RPMI7951 (cell line): ENCODE measurements at regions not wholly inside any gene's neighbourhood (a gene's known extent, or its start where the extent isn't known, plus 50 kb on each side); places are given as distances from the start of the nearest gene placed in this dataset.
"Not testable (repeated sequence)": the region's sequence is repeated elsewhere in the genome, so short reads cannot be mapped to it uniquely, and the experiment has no call there.

Experiments
- DNase-seq: peaks from one replicate; pipeline ENCODE4 v3.0.0-alpha.2; 2012; ENCODE audit warnings: low read depth

GRCh38 chr1:223961985-223962384 lies 116.2 kb upstream of the TP53BP2 start:
- DNase-seq = peak; percentile 58

- DNase-seq = peak; percentile 19
These were observed 107.1 kb upstream of the TP53BP2 start for GRCh38 chr1:223952801-223953200.

GRCh38 chr1:223951551-223951950 lies 105.8 kb upstream of the TP53BP2 start:
- not testable (repeated sequence) for DNase-seq

DNA sequence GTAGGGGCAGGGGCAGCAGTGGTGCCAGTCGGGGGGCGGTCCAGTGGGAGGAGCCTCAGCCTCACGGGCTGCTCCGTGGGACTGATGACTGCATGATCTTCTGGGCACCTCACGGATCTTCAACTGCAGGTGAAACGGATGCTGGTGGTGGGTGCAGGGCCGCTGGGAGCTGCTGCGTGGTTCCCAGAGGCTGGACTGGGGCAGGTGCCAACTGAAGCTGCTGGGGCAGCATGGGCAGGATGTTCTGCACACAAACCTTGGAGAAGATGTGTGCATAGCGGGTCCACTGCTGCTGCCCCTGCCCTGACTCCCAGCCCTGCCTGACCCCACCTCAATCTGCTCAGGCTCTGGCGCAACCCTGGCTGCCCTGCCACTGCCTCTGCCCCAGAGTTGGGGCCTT lies 104.2 kb upstream of the TP53BP2 start:
- DNase-seq = not testable (repeated sequence)

DNA sequence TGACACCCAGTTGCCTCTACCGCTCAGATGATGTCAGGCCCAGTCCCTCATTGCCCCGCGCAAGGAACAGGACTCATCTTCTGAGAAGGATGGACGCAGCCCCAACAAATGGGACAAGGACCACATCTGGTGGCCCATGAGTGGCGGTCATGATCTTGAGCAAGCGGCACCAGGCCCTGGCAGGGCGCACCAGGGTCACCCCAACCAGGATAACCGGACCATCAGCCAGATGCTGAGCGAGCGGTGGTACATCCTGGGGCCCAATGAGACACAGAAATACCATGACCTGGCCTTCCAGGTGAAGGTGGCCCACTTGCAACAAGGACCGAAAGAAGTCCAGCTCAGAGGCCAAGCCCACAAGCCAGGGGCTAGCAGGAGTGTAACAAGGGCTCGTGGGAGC lies 102.3 kb upstream of the TP53BP2 start:
- DNase-seq = not testable (repeated sequence)

GRCh38 chr1:223936592-223936991 lies 90.8 kb upstream of the TP53BP2 start:
- not testable (repeated sequence) for DNase-seq

DNA sequence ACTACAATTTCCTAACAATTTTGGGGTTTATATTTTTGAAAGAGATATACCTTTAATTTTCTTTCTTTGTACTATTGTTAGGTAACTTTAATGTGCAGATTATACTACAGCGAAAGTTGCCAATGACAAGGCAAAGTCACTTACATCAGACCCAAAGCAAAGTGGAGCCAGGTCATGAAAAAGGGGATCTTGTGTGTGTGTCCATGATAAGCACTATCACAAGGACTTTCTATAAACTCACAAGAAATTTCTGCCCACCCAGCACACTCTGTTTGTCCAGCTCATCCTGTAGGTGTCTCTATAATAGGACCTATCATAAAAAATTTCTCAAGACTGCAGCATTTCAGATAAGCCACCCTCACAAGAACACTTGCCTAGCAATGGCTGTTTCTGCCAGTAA lies 85.7 kb upstream of the TP53BP2 start:
- not testable (repeated sequence) for DNase-seq

DNA sequence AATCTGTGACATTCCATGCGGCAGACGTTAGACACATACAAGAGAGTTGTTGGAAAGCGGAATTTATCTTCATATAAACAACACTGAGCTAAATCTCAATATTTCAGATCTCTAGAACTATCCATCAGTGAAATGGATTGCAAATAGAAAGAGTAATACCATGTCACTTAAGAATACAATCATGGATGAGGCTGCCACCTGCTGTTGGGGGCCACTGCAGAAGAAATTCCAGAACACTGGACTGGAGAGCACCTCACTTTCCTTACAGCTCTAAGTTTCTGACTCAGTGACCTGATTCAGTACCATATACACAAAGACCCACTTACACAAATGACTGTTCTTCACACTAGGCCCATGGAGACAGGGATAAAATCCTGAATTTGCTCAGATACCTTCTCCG lies 75.1 kb upstream of the TP53BP2 start:
- not testable (repeated sequence) for DNase-seq

GRCh38 chr1:223915476-223915875 lies 69.7 kb upstream of the TP53BP2 start:
- DNase-seq = not testable (repeated sequence)

DNA sequence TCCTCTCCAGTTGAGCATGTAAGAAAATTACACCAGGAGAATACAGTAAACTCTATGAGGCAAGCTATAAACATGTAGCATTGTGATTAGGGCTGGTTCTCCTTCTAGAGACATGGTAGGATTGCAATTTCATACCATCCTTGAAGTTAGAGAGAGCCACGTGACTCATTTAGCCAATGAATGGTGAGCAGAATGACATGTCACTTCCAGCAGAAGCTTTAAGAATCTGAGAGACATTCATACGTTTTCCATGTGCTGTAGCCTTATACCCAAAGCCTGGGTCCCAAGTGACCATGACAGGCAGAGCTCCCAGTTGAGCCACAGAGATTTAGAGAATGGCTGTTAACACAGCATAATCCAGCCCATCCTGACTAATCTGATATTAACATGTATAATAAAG lies 68.0 kb upstream of the TP53BP2 start:
- DNase-seq = not testable (repeated sequence)

- not testable (repeated sequence) for DNase-seq
These were observed 62.3 kb upstream of the TP53BP2 start for GRCh38 chr1:223907943-223908587.

DNA sequence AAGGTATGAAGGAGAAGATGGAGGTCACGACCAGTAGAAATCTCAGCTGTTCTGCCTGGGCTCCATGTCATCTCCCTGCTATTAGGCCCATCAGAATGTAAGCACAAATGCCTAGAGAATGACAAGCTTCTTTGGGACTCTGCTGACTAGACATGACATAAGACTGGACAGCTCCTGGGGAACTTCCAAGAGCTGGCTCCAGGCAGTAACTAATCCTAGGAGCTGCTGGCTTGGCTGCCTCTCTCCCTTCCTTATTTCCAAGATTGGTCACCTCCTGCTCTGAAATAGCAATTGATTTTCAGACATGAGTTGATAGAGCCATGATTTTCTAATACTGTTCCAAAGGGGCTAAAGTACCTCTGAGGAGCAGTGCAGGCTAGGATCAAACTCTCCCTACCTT lies 57.5 kb upstream of the TP53BP2 start:
- DNase-seq = not testable (repeated sequence)

GRCh38 chr1:223899775-223900174 lies 54.0 kb upstream of the TP53BP2 start:
- DNase-seq = peak; percentile 31

DNA sequence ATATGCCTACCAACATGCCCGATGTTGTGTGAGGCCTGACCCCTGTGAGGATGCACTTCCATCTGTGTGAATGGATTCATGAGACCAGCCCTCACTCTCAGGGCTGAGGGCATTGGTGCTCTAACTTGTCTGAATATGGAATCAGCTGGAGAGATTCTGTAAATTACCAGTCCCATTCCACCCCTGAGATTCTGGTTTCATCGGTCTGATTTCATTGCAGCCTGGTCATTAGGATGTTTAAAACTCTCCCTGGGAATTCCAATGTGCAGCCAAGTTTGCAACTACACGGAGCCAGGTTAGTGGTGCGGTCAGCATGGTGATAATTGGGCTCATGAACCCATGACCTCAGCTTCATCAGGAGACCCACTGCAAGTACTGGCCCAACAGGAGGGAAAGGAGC lies 51.4 kb upstream of the TP53BP2 start:
- DNase-seq = not testable (repeated sequence)

GRCh38 chr1:223895950-223896349 lies 50.2 kb upstream of the TP53BP2 start:
- not testable (repeated sequence) for DNase-seq
